ENCODE measurements at regions not wholly inside any gene's neighbourhood (a gene's known extent, or its start where the extent isn't known, plus 50 kb on each side); places are given as distances from the start of the nearest gene placed in this dataset.

DNA sequence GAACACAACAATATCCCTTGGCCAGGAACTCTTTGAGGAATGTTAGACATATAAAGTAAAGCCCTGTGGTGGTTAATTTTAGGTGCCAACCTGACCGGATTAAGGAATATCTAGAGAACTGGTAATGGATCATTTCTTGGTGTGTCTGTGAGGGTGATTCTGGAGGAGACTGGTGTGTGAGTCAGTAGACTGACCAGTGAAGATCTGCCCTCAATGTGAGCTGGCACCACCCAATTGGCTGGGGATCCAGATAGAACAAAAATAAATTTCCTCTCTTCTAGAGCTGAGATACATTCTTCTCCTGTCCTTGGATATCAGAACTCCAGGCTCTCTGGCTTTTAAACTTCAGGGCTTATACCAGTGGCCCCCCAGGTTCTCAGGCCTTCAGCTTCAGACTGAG, 56.2 kb upstream of the TNPO1 start:
- Mint-ChIP-seq H3K27me3 (peaks cover 10% of the 10 kb centered on the region), H3K4me3 (no peak overlapping the region), H3K36me3 (ENCODE audit: low read depth) (no peaks in the 10 kb centered on the region), H3K9me3 (ENCODE audit: low read depth) (peaks cover 2% of the 10 kb centered on the region), H3K4me1 (no peaks in the 10 kb centered on the region), H3K27ac (no peak overlapping the region)
- intact Hi-C loops (cut with DNase I, micrococcal nuclease) = no loop called here
- ChIA-PET CTCF (no interaction called here), POLR2A (no interaction called here)
- ATAC-seq (no peak), DNase-seq (no peak)

DNA sequence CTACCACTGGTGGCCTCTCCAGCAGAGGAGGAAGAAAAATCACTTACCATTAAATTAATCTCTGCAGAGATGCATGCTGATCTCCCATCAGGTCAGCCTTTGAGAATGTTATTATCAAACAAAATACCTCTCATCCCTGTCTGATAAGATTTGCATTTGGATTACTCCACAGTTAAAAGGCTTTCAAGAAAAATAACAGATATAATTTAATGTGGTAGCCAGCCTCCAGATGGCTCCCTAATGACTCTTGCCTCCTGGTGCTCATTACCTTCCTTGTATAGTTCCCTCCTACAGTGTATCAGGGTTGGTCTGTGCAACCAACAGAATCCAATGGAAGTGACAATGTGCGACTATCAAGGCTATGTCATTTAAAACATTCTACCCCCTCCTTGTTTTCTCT, 63.6 kb upstream of the TNPO1 start:
- CTCF ChIA-PET = no interaction called here

DNA sequence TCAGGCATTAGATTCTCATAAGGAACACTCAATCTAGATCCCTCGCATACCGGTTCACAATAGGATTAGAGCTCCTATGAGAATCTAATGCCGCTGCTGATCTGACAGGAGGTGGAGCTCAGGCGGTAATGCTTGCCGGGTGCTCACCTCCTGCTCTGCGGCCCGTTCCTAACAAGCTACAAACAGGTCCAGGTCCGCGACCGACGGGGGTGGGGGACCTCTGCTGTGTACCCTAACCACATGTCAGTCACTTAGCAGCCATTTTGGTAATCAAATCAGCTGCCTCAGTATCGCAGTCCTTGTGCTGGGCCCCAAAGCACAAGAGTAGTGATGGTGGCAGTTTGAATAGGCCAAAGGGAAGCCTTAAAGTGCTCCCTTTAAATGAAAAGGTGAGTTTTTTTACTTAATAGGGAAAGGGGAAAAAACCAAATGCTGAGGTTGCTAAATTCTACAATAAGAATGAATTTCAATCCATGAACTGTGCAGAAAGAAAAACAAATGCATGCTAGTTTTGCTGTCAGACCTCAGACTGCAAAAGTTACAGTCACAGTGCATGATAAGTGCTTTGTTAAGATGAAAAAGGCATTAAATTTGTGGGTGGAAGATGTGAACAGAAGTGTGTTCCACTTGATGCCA, 67.0 kb upstream of the TNPO1 start:
- Mint-ChIP-seq H3K27me3 (peaks cover 3% of the 10 kb centered on the region), H3K4me3 (no peak overlapping the region), H3K27ac (no peak overlapping the region), H3K36me3 (ENCODE audit: low read depth) (no peaks in the 10 kb centered on the region), H3K9me3 (ENCODE audit: low read depth) (peaks cover 2% of the 10 kb centered on the region), H3K4me1 (no peaks in the 10 kb centered on the region)
- ChIA-PET CTCF (interaction anchor here (0.6 kb wide), 1 partner anchor 283 kb away, joined by 4 read pairs; no protein-coding TSS in a partner anchor), POLR2A (no interaction called here)
- DNase-seq (no peak), ATAC-seq (no peak)
- intact Hi-C loops (cut with DNase I, micrococcal nuclease) = no loop called here

More for the DNA sequence above, 63.6 kb upstream of the TNPO1 start:
- Mint-ChIP-seq H3K27me3 (peaks cover 3% of the 10 kb centered on the region), H3K9me3 (ENCODE audit: low read depth) (peaks cover 2% of the 10 kb centered on the region), H3K36me3 (ENCODE audit: low read depth) (no peaks in the 10 kb centered on the region), H3K4me1 (no peaks in the 10 kb centered on the region), H3K4me3 (no peak overlapping the region), H3K27ac (no peak overlapping the region)
- DNase-seq (no peak), ATAC-seq (no peak)
- POLR2A ChIA-PET = interaction anchor here (0.5 kb wide), 1 partner anchor 12 kb away, joined by 3 read pairs; no protein-coding TSS in a partner anchor
- intact Hi-C loops (cut with DNase I, micrococcal nuclease) = no loop called here

DNA sequence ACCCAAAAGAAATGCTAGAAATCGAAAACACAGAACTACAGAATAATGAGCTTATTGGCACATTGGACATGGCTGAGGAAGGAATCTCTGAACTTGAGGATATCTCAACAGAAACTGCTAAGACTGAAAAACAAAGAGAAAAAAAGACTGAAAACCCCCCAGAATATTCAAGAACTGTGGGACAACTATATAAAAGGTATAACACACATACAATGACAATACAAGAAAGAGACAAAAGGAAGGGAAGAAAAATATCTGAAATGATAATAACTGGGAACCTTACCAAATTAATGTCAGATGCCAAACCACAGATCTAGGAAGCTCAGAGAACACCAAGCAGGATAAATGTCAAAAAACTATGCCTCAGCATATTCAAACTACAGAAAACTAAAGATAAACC, 68.6 kb upstream of the TNPO1 start:
- Mint-ChIP-seq H3K4me1 (no peaks in the 10 kb centered on the region), H3K9me3 (ENCODE audit: low read depth) (peaks cover 2% of the 10 kb centered on the region), H3K27ac (no peak overlapping the region), H3K4me3 (no peak overlapping the region), H3K36me3 (ENCODE audit: low read depth) (no peaks in the 10 kb centered on the region), H3K27me3 (peaks cover 11% of the 10 kb centered on the region)
- ATAC-seq (no peak), DNase-seq (no peak)
- POLR2A ChIA-PET = interaction anchor here (0.6 kb wide), 1 partner anchor 114 kb away, joined by 5 read pairs; no protein-coding TSS in a partner anchor
- CTCF ChIA-PET = no interaction called here
- intact Hi-C loops (cut with DNase I, micrococcal nuclease) = no loop called here

DNA sequence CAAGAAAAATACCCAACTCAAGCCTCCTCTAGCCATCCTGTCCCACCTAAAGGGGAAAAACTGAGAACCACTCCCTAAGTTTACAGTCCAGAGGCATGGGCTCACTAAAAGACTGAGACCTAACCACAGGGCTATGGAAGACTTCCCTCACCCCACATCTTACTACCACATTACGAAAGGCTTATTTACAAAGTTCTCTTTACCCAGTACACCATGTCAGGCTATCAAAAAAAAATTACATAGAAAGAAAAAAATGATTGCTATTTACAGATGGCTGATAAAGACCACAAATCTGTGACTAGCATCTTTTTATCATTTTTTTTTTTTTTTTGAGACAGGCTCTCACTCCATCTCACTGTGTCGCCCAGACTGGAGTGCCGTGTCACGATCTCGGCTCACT, 69.7 kb upstream of the TNPO1 start:
- intact Hi-C loops (cut with DNase I, micrococcal nuclease) = no loop called here
- H3K36me3 Mint-ChIP-seq (ENCODE audit: low read depth) = no peaks in the 10 kb centered on the region
- H3K27me3 Mint-ChIP-seq = peaks cover 13% of the 10 kb centered on the region
- DNase-seq (no peak), ATAC-seq (no peak)
- H3K9me3 Mint-ChIP-seq (ENCODE audit: low read depth) = peaks cover 2% of the 10 kb centered on the region
- H3K4me3 Mint-ChIP-seq = no peak overlapping the region
- ChIA-PET CTCF (interaction anchor here (1.1 kb wide), 1 partner anchor 22 kb away, joined by 4 read pairs; no protein-coding TSS in a partner anchor), POLR2A (no interaction called here)
- no peaks in the 10 kb centered on the region for H3K4me1 Mint-ChIP-seq
- H3K27ac Mint-ChIP-seq = no peak overlapping the region

DNA sequence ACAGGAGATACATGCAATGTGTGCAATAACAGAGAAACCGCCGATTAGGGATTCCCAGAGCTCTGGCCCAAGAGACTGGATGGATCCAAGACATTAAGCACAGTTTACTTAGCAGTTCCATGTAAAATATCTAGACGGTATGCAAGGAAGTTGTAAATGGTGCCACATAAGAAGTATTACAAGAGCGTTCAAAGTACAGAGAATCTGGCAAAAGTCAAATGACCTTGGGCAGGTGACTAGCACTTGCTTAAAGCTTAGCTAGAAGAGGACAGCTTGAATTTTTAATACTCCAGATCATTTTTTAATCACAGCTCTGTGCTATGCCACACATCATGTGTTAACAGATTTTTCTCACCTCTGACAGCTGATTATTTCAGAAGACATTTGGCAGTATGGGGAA, 72.3 kb upstream of the TNPO1 start:
- Mint-ChIP-seq H3K9me3 (ENCODE audit: low read depth) (peaks cover 2% of the 10 kb centered on the region), H3K4me1 (no peaks in the 10 kb centered on the region), H3K27ac (no peak overlapping the region), H3K27me3 (peaks cover 13% of the 10 kb centered on the region), H3K4me3 (no peak overlapping the region), H3K36me3 (ENCODE audit: low read depth) (no peaks in the 10 kb centered on the region)
- POLR2A ChIA-PET = no interaction called here
- CTCF ChIA-PET = interaction anchor here (1.5 kb wide), 1 partner anchor 10 kb away, joined by 3 read pairs; no protein-coding TSS in a partner anchor
- ATAC-seq = no peak
- intact Hi-C loops (cut with DNase I, micrococcal nuclease) = no loop called here
- DNase-seq = no peak

DNA sequence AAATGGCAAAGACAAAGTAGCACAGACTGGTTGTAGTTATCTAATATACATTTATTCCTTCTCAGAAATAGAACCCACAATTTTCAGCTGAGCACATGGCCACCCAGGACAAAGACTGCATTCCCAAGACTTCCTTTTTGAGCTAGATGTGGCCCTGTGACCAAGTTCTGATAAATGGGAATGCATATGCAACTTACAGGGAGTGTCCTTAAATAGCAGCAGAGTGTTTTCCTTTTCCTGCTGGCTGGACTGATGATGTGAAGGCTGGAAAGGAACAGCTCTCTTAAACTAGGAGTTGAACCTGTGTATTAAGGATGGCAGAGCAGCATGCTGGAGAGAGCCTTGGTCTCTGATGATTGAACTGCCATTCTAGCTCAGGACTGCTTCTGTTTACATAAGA, 74.7 kb upstream of the TNPO1 start:
- ChIA-PET CTCF (no interaction called here), POLR2A (interaction anchor here (0.5 to 0.7 kb wide), 3 partner anchors 11 to 222 kb away, joined by 3 read pairs; no protein-coding TSS in a partner anchor)
- Mint-ChIP-seq H3K27me3 (peaks cover 19% of the 10 kb centered on the region), H3K36me3 (ENCODE audit: low read depth) (no peaks in the 10 kb centered on the region), H3K9me3 (ENCODE audit: low read depth) (no peaks in the 10 kb centered on the region), H3K4me1 (no peaks in the 10 kb centered on the region), H3K27ac (no peak overlapping the region), H3K4me3 (no peak overlapping the region)
- ATAC-seq (no peak), DNase-seq (no peak)
- intact Hi-C loops (cut with DNase I, micrococcal nuclease) = no loop called here

- intact Hi-C loops (cut with DNase I, micrococcal nuclease) = no loop called here
- Mint-ChIP-seq H3K27me3 (peaks cover 17% of the 10 kb centered on the region), H3K4me3 (no peak overlapping the region), H3K4me1 (no peaks in the 10 kb centered on the region), H3K36me3 (ENCODE audit: low read depth) (no peaks in the 10 kb centered on the region), H3K9me3 (ENCODE audit: low read depth) (no peaks in the 10 kb centered on the region), H3K27ac (no peak overlapping the region)
- CTCF ChIA-PET = interaction anchor here (0.6 to 0.8 kb wide), 2 partner anchors 10 to 909 kb away, joined by 3 read pairs; no protein-coding TSS in a partner anchor
- DNase-seq (no peak), ATAC-seq (no peak)
- POLR2A ChIA-PET = no interaction called here
These were observed 82.7 kb upstream of the TNPO1 start for GRCh38 chr5:72733810-72734209.

GRCh38 chr5:72723581-72723980, 92.9 kb upstream of the TNPO1 start:
- peaks cover 10% of the 10 kb centered on the region for H3K27me3 Mint-ChIP-seq
- no peak overlapping the region for H3K4me3 Mint-ChIP-seq
- no peaks in the 10 kb centered on the region for H3K36me3 Mint-ChIP-seq (ENCODE audit: low read depth)
- ChIA-PET CTCF (no interaction called here), POLR2A (no interaction called here)
- DNase-seq (no peak), ATAC-seq (no peak)
- intact Hi-C loops (cut with DNase I, micrococcal nuclease) = no loop called here
- H3K4me1 Mint-ChIP-seq = no peaks in the 10 kb centered on the region
- H3K9me3 Mint-ChIP-seq (ENCODE audit: low read depth) = no peaks in the 10 kb centered on the region
- no peak overlapping the region for H3K27ac Mint-ChIP-seq

- ChIA-PET CTCF (no interaction called here), POLR2A (no interaction called here)
These were observed 93.5 kb upstream of the TNPO1 start for GRCh38 chr5:72722792-72723452.

GRCh38 chr5:72721844-72722243, 94.6 kb upstream of the TNPO1 start:
- Mint-ChIP-seq H3K27me3 (peaks cover 9% of the 10 kb centered on the region), H3K4me3 (no peak overlapping the region), H3K27ac (no peak overlapping the region), H3K4me1 (no peaks in the 10 kb centered on the region), H3K9me3 (ENCODE audit: low read depth) (no peaks in the 10 kb centered on the region), H3K36me3 (ENCODE audit: low read depth) (no peaks in the 10 kb centered on the region)
- intact Hi-C loops (cut with DNase I, micrococcal nuclease) = no loop called here
- ChIA-PET POLR2A (no interaction called here), CTCF (no interaction called here)
- DNase-seq = no peak
- no peak for ATAC-seq

More at GRCh38 chr5:72722792-72723452, 93.5 kb upstream of the TNPO1 start:
- H3K36me3 Mint-ChIP-seq (ENCODE audit: low read depth) = no peaks in the 10 kb centered on the region
- DNase-seq (no peak), ATAC-seq (no peak)
- no peak overlapping the region for H3K27ac Mint-ChIP-seq
- H3K9me3 Mint-ChIP-seq (ENCODE audit: low read depth) = no peaks in the 10 kb centered on the region
- H3K27me3 Mint-ChIP-seq = peaks cover 9% of the 10 kb centered on the region
- no peak overlapping the region for H3K4me3 Mint-ChIP-seq
- no peaks in the 10 kb centered on the region for H3K4me1 Mint-ChIP-seq
- intact Hi-C loops (cut with DNase I, micrococcal nuclease) = no loop called here

DNA sequence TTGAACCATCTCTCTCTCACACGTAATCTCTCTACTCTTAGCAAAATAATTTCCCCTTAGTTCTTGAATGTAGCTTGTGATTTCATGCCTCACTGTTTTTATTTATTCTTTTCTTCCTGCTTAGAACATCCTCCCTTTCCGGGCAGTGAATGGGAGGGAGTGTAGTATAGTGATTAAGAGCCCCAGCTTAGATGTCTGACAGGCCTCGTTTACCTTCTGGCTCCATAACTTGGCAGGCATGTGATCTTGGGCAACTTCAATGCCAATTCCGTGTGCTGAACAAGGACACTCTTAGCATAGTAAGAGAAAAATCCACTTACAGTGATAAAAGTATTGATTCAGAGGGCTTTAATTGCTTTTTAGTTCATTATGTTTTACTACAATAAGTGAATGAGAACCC, 96.3 kb upstream of the TNPO1 start:
- H3K9me3 Mint-ChIP-seq (ENCODE audit: low read depth) = no peaks in the 10 kb centered on the region
- intact Hi-C loops (cut with DNase I, micrococcal nuclease) = no loop called here
- ATAC-seq = no peak
- H3K4me3 Mint-ChIP-seq = no peak overlapping the region
- POLR2A ChIA-PET = no interaction called here
- DNase-seq = no peak
- CTCF ChIA-PET = no interaction called here
- H3K36me3 Mint-ChIP-seq (ENCODE audit: low read depth) = no peaks in the 10 kb centered on the region
- H3K27ac Mint-ChIP-seq = no peak overlapping the region
- peaks cover 7% of the 10 kb centered on the region for H3K27me3 Mint-ChIP-seq
- no peaks in the 10 kb centered on the region for H3K4me1 Mint-ChIP-seq
